Gastrocnemius medialis (tissue), 4 donors: ENCODE measurements at regions not wholly inside any gene's neighbourhood (a gene's known extent, or its start where the extent isn't known, plus 50 kb on each side); places are given as distances from the start of the nearest gene placed in this dataset.

Source experiments
- ATAC-seq, 2 donors: fragments of 150-250 bp; one replicate each; pipeline ENCODE4 v1.9.1; 2016
- DNase-seq, 2 donors: peaks; one replicate each; pipeline ENCODE4 v3.0.0-alpha.2; 2019
- H3K27ac ChIP-seq, 4 donors: fragments of 200-600 bp; sonication (generic); 1 replicate in 1 of 4; 2 replicates in 3 of 4; pipeline ENCODE4 v1.5.1; 2016 to 2018; ENCODE audit warnings: mild to moderate bottlenecking in 2 of 4, moderate library complexity in 1 of 4
- H3K27me3 ChIP-seq, 3 donors: fragments of 200-600 bp; sonication (generic) in 2 of 3; 1 replicate in 1 of 3; 2 replicates in 2 of 3; pipeline versions ENCODE4 v1.5.1 to v1.6.0; 2016 to 2019; ENCODE audit warnings: mild to moderate bottlenecking in 1 of 3, moderate library complexity in 1 of 3
- H3K36me3 ChIP-seq, 2 donors: fragments of 200-600 bp; sonication (generic) in 1 of 2; one replicate each; pipeline ENCODE4 v1.5.1; 2017 to 2018
- H3K4me1 ChIP-seq, 2 donors: fragments of 200-600 bp; sonication (generic) in 1 of 2; one replicate each; pipeline ENCODE4 v1.5.1; 2016 to 2017; ENCODE audit warnings: mild to moderate bottlenecking in 2 of 2
- H3K4me3 ChIP-seq, 4 donors: fragments of 200-600 bp; sonication (generic) in 3 of 4; 1 replicate in 1 of 4; 2 replicates in 3 of 4; pipeline ENCODE4 v1.5.1; 2016 to 2019; ENCODE audit warnings: mild to moderate bottlenecking in 2 of 4
- H3K9me3 ChIP-seq, 3 donors: fragments of 200-600 bp; sonication (generic) in 2 of 3; 1 replicate in 1 of 3; 2 replicates in 2 of 3; pipeline ENCODE4 v1.5.1; 2016 to 2019
- CTCF ChIP-seq, 5 experiments: fragments of 450-650 bp in 3 of 5; fragments of 200-600 bp in 2 of 5; sonication (generic) in 2 of 5; IDR thresholded peaks in 4 of 5; conservative IDR thresholded peaks in 1 of 5; 1 replicate in 4 of 5; 2 replicates in 1 of 5; pipeline ENCODE4 v1.5.1; 2016 to 2019; ENCODE audit warnings: antibody characterized with exemption in 5 of 5, mild to moderate bottlenecking in 3 of 5, moderate library complexity in 3 of 5
- POLR2A ChIP-seq, 2 donors: fragments of 450-650 bp; IDR thresholded peaks; one replicate each; pipeline ENCODE4 v1.6.1; 2017; ENCODE audit warnings: antibody characterized with exemption in 2 of 2, mild to moderate bottlenecking in 2 of 2, moderate library complexity in 2 of 2
- in situ Hi-C, 4 donors: fragments of 200-750 bp; cut with MboI; loops; one replicate each; pipeline versions ENCODE4 v1.15.0 to v1.8.0; 2017; ENCODE audit warnings: low sequenced_read_pairs in 4 of 4
- intact Hi-C: fragments of 100-400 bp; cut with DNase I; formaldehyde crosslinking; loops from one replicate; pipeline ENCODE4 v1.15.1; 2023; ENCODE audit warnings: low total_unique reads

GRCh38 chr5:102663749-102664530, 91.2 kb upstream of the PAM start:
- H3K27ac ChIP-seq: no peak overlapping the region
- DNase-seq (no peak), ATAC-seq (no peak)
- no peaks in the 10 kb centered on the region for H3K9me3 ChIP-seq
- H3K36me3 ChIP-seq: no peaks in the 10 kb centered on the region
- no peak overlapping the region for H3K4me3 ChIP-seq
- H3K4me1 ChIP-seq: no peaks in the 10 kb centered on the region
- in situ Hi-C loops: no loop called here
- TF ChIP-seq CTCF (IDR thresholded peaks at IDR 0.05 in 4 of 5, conservative IDR thresholded peaks at IDR 0.05 in 1 of 5) (no peak), POLR2A (IDR thresholded peaks at IDR 0.05) (no peak)
- intact Hi-C loops: no loop called here
- H3K27me3 ChIP-seq: no peaks in the 10 kb centered on the region

DNA sequence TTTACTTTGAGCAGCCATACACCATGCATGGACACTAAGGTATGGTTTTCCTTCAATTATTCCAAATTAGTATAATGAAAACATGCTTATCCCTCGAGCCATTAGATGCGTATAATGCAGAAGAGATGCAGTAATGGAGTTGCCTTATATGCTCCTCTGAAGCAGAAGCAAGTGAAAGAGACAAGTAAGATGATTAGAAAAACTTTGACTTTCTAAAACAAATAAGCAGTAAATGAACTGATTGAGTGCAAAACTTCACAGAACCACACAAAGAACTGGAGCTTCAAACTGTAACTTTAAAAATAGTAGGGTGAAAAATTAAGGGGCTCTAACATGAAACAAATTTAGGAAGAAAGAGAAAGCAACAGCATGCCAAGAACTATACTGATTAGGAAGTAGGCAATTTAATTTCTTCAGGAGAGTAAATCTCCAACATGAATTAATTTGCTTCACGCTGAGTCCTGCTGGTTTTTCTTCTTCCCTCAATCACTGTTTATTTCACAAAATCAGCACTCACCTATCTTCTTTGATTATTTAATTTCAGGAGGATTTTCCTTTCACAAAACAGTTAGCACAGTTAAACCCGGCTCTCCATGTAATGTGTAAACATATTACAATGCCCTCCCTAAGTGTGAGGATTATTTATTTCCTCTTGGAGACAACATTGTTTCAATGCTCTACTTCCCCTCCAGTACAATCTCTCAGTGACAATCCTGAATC, 90.3 kb upstream of the PAM start:
- ATAC-seq: no peak
- intact Hi-C loops: no loop called here

DNA sequence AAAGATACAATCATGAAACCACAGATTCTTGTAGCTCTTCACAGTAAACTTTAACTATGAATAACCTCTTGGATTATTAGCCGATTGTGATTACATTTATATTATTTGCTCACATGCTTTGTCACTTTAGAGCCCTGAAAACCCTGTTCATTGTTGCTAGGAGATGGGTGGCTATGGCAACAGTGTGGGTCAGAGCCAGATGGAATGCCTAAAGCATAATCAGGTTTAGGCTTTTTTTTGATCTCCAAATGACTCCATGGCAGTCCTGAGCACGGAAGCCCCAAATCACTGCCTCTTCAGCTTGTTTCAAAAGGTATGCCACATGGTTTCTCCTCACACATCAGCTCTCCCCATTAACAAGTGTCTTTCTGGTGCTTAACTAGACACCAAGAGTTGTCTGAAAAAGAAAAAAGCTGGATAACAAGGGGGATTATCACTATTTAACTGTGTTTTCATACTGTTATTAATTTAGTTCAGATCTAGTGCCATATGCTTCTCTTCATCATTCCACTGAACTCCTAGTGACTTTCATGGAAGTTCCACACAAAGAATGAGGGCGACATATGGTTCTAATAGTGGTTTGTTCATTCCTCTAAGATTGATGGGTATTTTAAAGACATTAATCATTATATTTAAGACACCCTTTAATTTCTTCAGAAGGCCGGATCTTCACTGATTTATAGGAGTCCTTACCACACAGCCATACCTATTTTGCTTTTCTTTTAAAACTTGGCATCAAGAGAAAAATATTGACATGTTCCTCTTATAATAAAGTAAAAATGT, 88.8 kb upstream of the PAM start:
- ATAC-seq (no peak), DNase-seq (no peak)
- TF ChIP-seq CTCF (IDR thresholded peaks at IDR 0.05 in 4 of 5, conservative IDR thresholded peaks at IDR 0.05 in 1 of 5): no peak
- no peak for TF ChIP-seq POLR2A (IDR thresholded peaks at IDR 0.05)
- H3K36me3 ChIP-seq: no peaks in the 10 kb centered on the region
- intact Hi-C loops: no loop called here
- in situ Hi-C loops: no loop called here
- H3K4me3 ChIP-seq: no peak overlapping the region
- H3K4me1 ChIP-seq: no peaks in the 10 kb centered on the region
- no peaks in the 10 kb centered on the region for H3K9me3 ChIP-seq
- no peak overlapping the region for H3K27ac ChIP-seq
- peaks cover 0 to 4% (median 0%) of the 10 kb centered on the region in 3 donors for H3K27me3 ChIP-seq

More for the DNA sequence above, 90.3 kb upstream of the PAM start:
- no peak overlapping the region for H3K27ac ChIP-seq
- TF ChIP-seq CTCF (IDR thresholded peaks at IDR 0.05 in 4 of 5, conservative IDR thresholded peaks at IDR 0.05 in 1 of 5): no peak
- in situ Hi-C loops: no loop called here
- no peak overlapping the region for H3K4me3 ChIP-seq
- no peaks in the 10 kb centered on the region for H3K27me3 ChIP-seq
- no peaks in the 10 kb centered on the region for H3K9me3 ChIP-seq
- H3K36me3 ChIP-seq: no peaks in the 10 kb centered on the region
- DNase-seq: no peak
- no peaks in the 10 kb centered on the region for H3K4me1 ChIP-seq

DNA sequence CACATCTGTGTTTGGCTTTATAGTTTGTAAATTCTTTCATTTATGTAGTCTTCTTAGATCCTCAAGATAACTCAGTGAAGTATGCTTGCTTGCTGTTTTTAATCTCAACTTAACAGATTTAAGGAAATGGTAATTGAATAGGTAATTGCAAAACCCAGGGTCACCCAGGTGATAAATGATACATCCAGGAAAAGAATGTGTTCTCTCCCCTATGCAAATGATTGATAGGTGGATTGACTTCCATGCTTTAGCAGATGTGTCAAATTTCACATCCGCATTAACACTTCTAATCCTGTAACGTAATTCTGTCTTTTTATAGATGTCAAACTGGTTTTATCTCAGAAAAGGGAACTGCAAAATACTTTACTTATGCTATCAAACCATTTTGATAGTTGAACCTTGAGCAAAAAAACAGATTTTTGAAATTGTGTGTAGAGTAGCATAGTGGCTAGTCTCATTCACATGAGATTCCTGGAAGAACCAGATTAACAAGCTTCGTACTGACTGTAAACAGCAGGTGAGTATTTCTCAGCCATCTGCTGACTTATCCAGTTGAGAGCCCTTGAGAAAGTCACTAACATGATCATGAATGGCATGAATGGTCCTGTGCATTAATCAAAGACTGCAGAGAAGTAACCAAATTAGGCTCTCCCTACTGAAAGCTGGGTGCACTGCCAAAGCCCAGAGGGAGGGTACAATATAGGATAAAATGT, 86.7 kb upstream of the PAM start:
- no peak for ATAC-seq
- Histone ChIP-seq H3K9me3 (no peaks in the 10 kb centered on the region), H3K36me3 (no peaks in the 10 kb centered on the region), H3K27ac (no peak overlapping the region), H3K4me1 (no peaks in the 10 kb centered on the region), H3K4me3 (no peak overlapping the region), H3K27me3 (peaks cover 0 to 4% (median 0%) of the 10 kb centered on the region in 3 donors)
- no peak for TF ChIP-seq POLR2A (IDR thresholded peaks at IDR 0.05)
- no peak for TF ChIP-seq CTCF (IDR thresholded peaks at IDR 0.05 in 4 of 5, conservative IDR thresholded peaks at IDR 0.05 in 1 of 5)
- no peak for DNase-seq
- intact Hi-C loops: no loop called here
- in situ Hi-C loops: no loop called here
